GM21717 (cell line): ENCODE measurements at regions not wholly inside any gene's neighbourhood (a gene's known extent, or its start where the extent isn't known, plus 50 kb on each side); places are given as distances from the start of the nearest gene placed in this dataset.

Experiments used
- ATAC-seq: cut with Tn5 transposase; IDR thresholded peaks from one replicate; pipeline ENCODE4 v1.9.1; 2021; ENCODE audit warnings: mild to moderate bottlenecking, moderate library complexity; ENCODE audit not compliant: unreplicated experiment

- ATAC-seq: no peak
Measured at GRCh38 chr2:78420132-78420531, 605.4 kb upstream of the REG3G start.

GRCh38 chr2:78423631-78424030 lies 601.9 kb upstream of the REG3G start:
- no peak for ATAC-seq

GRCh38 chr2:78427170-78427569 lies 598.3 kb upstream of the REG3G start:
- no peak for ATAC-seq

- ATAC-seq: no peak
Measured at GRCh38 chr2:78431241-78431640, 594.3 kb upstream of the REG3G start.

GRCh38 chr2:78439122-78439521 lies 586.4 kb upstream of the REG3G start:
- ATAC-seq: peak; percentile 92

GRCh38 chr2:78455586-78455985 lies 569.9 kb upstream of the REG3G start:
- no peak for ATAC-seq

- no peak for ATAC-seq
Measured at GRCh38 chr2:78457269-78457668, 568.2 kb upstream of the REG3G start.

GRCh38 chr2:78465707-78466106 lies 559.8 kb upstream of the REG3G start:
- no peak for ATAC-seq

DNA sequence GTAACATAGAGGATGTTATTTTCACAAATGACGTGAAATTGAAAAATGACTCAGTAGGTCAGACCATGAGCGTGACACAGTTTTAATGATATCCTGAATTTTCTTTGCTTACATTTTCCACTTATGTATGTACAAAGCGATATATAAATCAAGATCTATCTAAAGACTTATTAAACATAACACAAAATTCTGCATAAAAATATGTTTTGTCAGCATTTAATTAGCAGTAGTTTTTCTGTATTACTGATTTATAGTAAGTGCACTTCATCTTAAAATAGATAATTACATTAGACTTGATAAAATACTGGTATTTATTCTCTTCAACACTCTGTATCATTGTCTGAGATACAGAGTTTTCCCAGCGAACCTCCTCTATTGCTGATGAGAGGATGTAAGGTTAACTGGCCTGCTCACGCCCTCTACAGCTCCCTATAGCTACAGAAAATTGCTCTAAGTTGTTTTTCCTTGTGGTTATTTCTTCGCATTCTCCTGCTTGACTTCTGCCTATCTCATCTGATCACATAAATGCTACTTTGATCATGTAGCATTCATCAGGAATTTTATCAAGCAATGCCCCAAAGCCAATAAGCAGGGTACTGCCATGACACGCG lies 548.8 kb upstream of the REG3G start:
- ATAC-seq: no peak

DNA sequence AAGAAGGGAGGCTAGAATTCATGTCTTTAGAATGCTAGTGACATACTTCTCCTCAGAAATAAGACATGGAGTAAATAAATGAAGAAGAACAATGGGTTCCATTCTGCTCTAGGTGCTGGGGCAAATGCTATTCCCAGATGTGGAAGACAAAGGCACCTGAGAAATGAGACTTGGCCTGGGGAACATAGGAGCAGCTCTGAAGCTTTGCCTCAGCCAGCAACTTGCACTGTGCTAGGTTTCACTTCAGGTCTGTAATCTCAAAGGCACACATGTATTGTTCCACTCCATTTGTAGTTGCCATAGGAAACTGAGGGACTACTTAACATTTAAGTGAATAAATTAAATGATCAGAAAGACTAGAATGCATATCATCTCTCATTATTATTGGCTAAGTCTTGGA lies 538.9 kb upstream of the REG3G start:
- ATAC-seq: no peak

- no peak for ATAC-seq
Measured at GRCh38 chr2:78498125-78498524, 527.4 kb upstream of the REG3G start.

- no peak for ATAC-seq
Measured at GRCh38 chr2:78506301-78506700, 519.2 kb upstream of the REG3G start.

GRCh38 chr2:78521938-78522337 lies 503.6 kb upstream of the REG3G start:
- no peak for ATAC-seq

- no peak for ATAC-seq
Measured at GRCh38 chr2:78532762-78533379, 492.6 kb upstream of the REG3G start.

GRCh38 chr2:78535395-78535794 lies 490.1 kb upstream of the REG3G start:
- no peak for ATAC-seq

DNA sequence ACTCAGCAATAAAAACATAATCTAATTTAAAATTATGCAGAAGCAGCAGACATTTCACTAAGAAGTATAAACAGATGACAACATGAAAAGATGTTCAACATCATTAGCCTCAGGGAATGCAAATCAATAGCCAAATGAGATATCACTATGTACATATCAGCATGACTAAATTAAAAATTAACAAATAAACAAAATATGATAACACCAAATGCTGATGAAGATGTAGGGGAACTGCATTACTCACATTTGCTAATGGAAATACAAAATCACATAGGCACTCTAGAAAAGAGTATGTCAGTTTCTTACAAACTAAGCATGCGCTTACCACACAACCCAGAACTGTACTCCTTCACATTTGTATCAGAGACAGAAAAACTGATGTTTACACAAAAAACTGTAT lies 487.2 kb upstream of the REG3G start:
- ATAC-seq: no peak

DNA sequence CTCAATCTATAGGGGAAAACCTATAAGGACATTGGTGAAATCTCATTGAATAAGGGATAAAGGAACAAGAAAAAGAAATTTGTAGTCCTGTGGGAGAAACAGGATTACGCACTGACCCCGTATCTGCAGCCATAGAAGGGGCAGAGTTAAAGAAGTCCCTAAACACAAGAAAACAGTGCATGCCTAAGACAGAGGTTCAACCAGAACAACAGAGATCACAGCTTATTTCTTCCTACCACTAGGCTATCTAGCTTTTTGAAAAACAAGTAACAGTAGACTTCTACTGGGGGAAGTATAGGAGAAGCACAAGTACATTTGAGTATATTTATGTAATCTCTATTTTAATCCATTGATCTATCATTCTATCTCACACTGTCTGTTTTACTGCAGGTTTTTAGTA lies 485.2 kb upstream of the REG3G start:
- ATAC-seq: no peak

GRCh38 chr2:78541088-78541450 lies 484.4 kb upstream of the REG3G start:
- no peak for ATAC-seq

GRCh38 chr2:78541451-78542267 lies 483.8 kb upstream of the REG3G start:
- no peak for ATAC-seq

DNA sequence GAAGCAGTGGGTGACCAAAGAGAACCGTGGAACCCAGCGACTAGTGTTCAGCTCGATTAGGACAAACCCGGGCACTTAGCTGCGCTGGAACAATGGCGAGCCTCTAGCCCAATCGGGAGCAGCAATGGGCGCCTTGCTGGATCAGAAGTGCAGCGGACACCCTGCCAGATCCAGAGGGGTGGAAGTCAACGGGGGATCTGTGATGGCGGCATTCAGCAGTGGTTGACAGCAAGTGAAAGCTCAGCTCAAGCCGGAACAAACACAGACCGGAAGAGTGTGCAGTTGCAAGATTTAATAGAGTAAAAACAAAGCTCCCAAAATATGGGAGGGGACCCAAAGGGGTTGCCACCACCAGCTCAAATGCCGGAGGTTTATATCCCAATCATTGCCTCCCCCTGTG lies 478.7 kb upstream of the REG3G start:
- no peak for ATAC-seq

DNA sequence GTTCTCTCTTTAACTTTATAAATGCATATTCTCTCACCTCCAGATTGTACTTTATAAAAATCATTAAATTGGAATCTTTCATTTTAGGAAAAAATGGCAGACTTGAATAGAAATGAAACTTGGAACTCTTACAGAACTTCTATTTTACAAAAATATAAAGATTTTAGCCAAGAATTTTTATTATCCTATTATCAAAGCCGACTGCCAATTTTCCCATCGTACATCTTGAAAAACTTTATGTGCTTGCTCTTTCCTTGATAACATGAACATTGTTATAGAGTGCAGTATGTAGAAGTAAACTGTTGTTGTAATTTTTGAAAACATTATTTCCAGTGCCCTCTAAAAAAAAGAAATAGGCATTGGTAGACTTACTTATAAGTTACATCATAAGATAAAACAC lies 475.7 kb upstream of the REG3G start:
- no peak for ATAC-seq
